Left lobe of liver (tissue), 2 donors: ENCODE measurements at regions not wholly inside any gene's neighbourhood (a gene's known extent, or its start where the extent isn't known, plus 50 kb on each side); places are given as distances from the start of the nearest gene placed in this dataset.
A peak's percentile ranks its signal among the peaks of the same experiment; 100 is the strongest.
"Not testable (repeated sequence)": the region's sequence is repeated elsewhere in the genome, so short reads cannot be mapped to it uniquely, and the experiment has no call there.

Experiments
- ATAC-seq: fragments of 200-7000 bp; cut with Tn5 transposase; one replicate; pipeline ENCODE4 v1.9.1; 2020; ENCODE audit warnings: mild to moderate bottlenecking, moderate library complexity
- DNase-seq: peaks from one replicate; pipeline ENCODE4 v3.0.0-alpha.2; 2020; ENCODE audit warnings: low spot score
- donor health status: DM: no; HTN: no; CAD: no; lungs with moderate emphysema.
- donor health status: DM: no; HTN: yes; CAD: no.

- peak; percentile 87 for ATAC-seq
- DNase-seq = peak; percentile 59
Observed at GRCh38 chr6:134822920-134823709, 126.8 kb downstream of the ALDH8A1 start.

- no peak for DNase-seq
- peak; percentile 32 for ATAC-seq
Observed at GRCh38 chr6:134821928-134822864, 127.7 kb downstream of the ALDH8A1 start.

GRCh38 chr6:134821397-134821796 is 128.5 kb downstream of the ALDH8A1 start:
- ATAC-seq = peak; percentile 22
- no peak for DNase-seq

GRCh38 chr6:134819863-134820800 is 129.8 kb downstream of the ALDH8A1 start:
- ATAC-seq (peak; percentile 48), DNase-seq (no peak)

GRCh38 chr6:134819236-134819635 is 130.7 kb downstream of the ALDH8A1 start:
- ATAC-seq = no peak

GRCh38 chr6:134817448-134817847 is 132.5 kb downstream of the ALDH8A1 start:
- DNase-seq = no peak

More at GRCh38 chr6:134819236-134819635, 130.7 kb downstream of the ALDH8A1 start:
- DNase-seq = no peak

GRCh38 chr6:134816780-134817179 is 133.1 kb downstream of the ALDH8A1 start:
- no peak for ATAC-seq
- DNase-seq = no peak

More at GRCh38 chr6:134817448-134817847, 132.5 kb downstream of the ALDH8A1 start:
- ATAC-seq = no peak

GRCh38 chr6:134816300-134816699 is 133.6 kb downstream of the ALDH8A1 start:
- no peak for ATAC-seq

GRCh38 chr6:134814076-134814695 is 135.7 kb downstream of the ALDH8A1 start:
- no peak for ATAC-seq
- no peak for DNase-seq

More at GRCh38 chr6:134816300-134816699, 133.6 kb downstream of the ALDH8A1 start:
- no peak for DNase-seq

- DNase-seq = no peak
- ATAC-seq = no peak
Observed at GRCh38 chr6:134813146-134813545, 136.8 kb downstream of the ALDH8A1 start.

GRCh38 chr6:134810402-134810801 is 139.5 kb downstream of the ALDH8A1 start:
- DNase-seq (no peak), ATAC-seq (no peak)

GRCh38 chr6:134809130-134809529 is 140.8 kb downstream of the ALDH8A1 start:
- DNase-seq (no peak), ATAC-seq (no peak)

GRCh38 chr6:134806180-134806798 is 143.6 kb downstream of the ALDH8A1 start:
- ATAC-seq = no peak
- DNase-seq = no peak

GRCh38 chr6:134805168-134805567 is 144.7 kb downstream of the ALDH8A1 start:
- DNase-seq (no peak), ATAC-seq (no peak)

- not testable (repeated sequence) for ATAC-seq, DNase-seq
Observed at GRCh38 chr6:134804311-134804710, 145.6 kb downstream of the ALDH8A1 start.

- DNase-seq (no peak), ATAC-seq (no peak)
Observed at GRCh38 chr6:134802426-134803058, 147.4 kb downstream of the ALDH8A1 start.

GRCh38 chr6:134797400-134798113 is 152.3 kb downstream of the ALDH8A1 start:
- DNase-seq (no peak), ATAC-seq (no peak)

GRCh38 chr6:134795691-134796090 is 154.2 kb downstream of the ALDH8A1 start:
- no peak for DNase-seq
- ATAC-seq = no peak
